IMR-90 (cell line): ENCODE measurements at regions not wholly inside any gene's neighbourhood (a gene's known extent, or its start where the extent isn't known, plus 50 kb on each side); places are given as distances from the start of the nearest gene placed in this dataset.

ENCODE experiments used
- ATAC-seq: fragments of 200-7000 bp; cut with Tn5 transposase; 2 replicates; pipeline ENCODE4 v1.9.1; 2020; ENCODE audit warnings: low read depth, mild to moderate bottlenecking, moderate library complexity
- BruUV-seq: library from RNA; stranded (reverse); fragments of 400-500 nt; replicated peaks from 2 replicates; lab custom pipeline; 2021; lab: Mats Ljungman, UMichigan
- CTCF ChIA-PET: fragments of 300-600 bp; formaldehyde crosslinking; extraction: SDS; loops from one replicate; lab custom pipeline; 2021; ENCODE audit warnings: antibody characterized with exemption; lab: Yijun Ruan, JAX
- POLR2A ChIA-PET: fragments of 300-600 bp; sonication (Branson Sonifier 250); formaldehyde crosslinking; loops from one replicate; lab custom pipeline; 2022; ENCODE audit warnings: antibody characterized with exemption; ENCODE audit not compliant: unreplicated experiment; lab: Charles Lee
- DNase-seq: peaks from one replicate; pipeline ENCODE4 v3.0.0; 2013
- H2AFZ ChIP-seq: replicated peaks from 2 replicates; pipeline ENCODE3; 2013; ENCODE audit warnings: low read length, mild to moderate bottlenecking; ENCODE audit not compliant: poor library complexity
- H2AK5ac ChIP-seq: 2 replicates; pipeline ENCODE4 v1.6.1; 2013; ENCODE audit warnings: low read depth, low read length, inconsistent platforms
- H2AK9ac ChIP-seq: replicated peaks from 2 replicates; pipeline ENCODE3; 2013; ENCODE audit warnings: mild to moderate bottlenecking, low read depth, low read length, moderate library complexity; ENCODE audit not compliant: poor library complexity
- H2BK120ac ChIP-seq: 2 replicates; pipeline ENCODE4 v1.6.1; 2013; ENCODE audit warnings: low read depth, low read length, inconsistent platforms
- H2BK15ac ChIP-seq: 3 replicates; pipeline ENCODE4 v1.6.1; 2013; ENCODE audit warnings: low read depth, low read length, inconsistent platforms
- H2BK20ac ChIP-seq: 2 replicates; pipeline ENCODE4 v1.6.1; 2013; ENCODE audit warnings: low read depth, mild to moderate bottlenecking, inconsistent platforms, low read length, moderate library complexity
- H2BK5ac ChIP-seq: 2 replicates; pipeline ENCODE4 v1.6.1; 2013; ENCODE audit warnings: mild to moderate bottlenecking, low read depth, low read length, inconsistent platforms; ENCODE audit not compliant: poor library complexity, severe bottlenecking
- H3K14ac ChIP-seq: replicated peaks from 2 replicates; pipeline ENCODE4 v1.6.1; 2013; ENCODE audit warnings: low read depth, low read length, inconsistent platforms
- H3K18ac ChIP-seq: 2 replicates; pipeline ENCODE4 v1.6.1; 2013; ENCODE audit warnings: low read depth, low read length, control low read depth
- H3K23ac ChIP-seq: 2 replicates; pipeline ENCODE4 v1.6.1; 2013; ENCODE audit warnings: low read depth, low read length, inconsistent platforms
- H3K27ac ChIP-seq: 2 replicates; pipeline ENCODE4 v1.5.1; 2013; ENCODE audit warnings: mild to moderate bottlenecking, control low read depth, low read length; ENCODE audit not compliant: insufficient read depth
- H3K27me3 ChIP-seq: 2 replicates; pipeline ENCODE4 v1.6.1; 2013; ENCODE audit warnings: low read length; ENCODE audit not compliant: control insufficient read depth, insufficient read depth
- H3K36me3 ChIP-seq: 2 replicates; pipeline ENCODE4 v1.6.1; 2013; ENCODE audit warnings: low read length, mixed read lengths; ENCODE audit not compliant: control insufficient read depth, insufficient read depth
- H3K4ac ChIP-seq: 2 replicates; pipeline ENCODE4 v1.6.1; 2013; ENCODE audit warnings: low read depth, low read length, inconsistent platforms
- H3K4me1 ChIP-seq: 2 replicates; pipeline ENCODE4 v1.6.1; 2013; ENCODE audit warnings: low read length, mixed read lengths; ENCODE audit not compliant: control insufficient read depth, insufficient read depth
- H3K4me2 ChIP-seq: 2 replicates; pipeline ENCODE4 v1.6.1; 2013; ENCODE audit warnings: low read depth, mild to moderate bottlenecking, control low read depth, low read length, moderate library complexity
- H3K4me3 ChIP-seq: 2 replicates; pipeline ENCODE4 v1.5.1; 2013; ENCODE audit warnings: low read depth, mild to moderate bottlenecking, control low read depth, low read length, moderate library complexity; ENCODE audit not compliant: insufficient read depth
- H3K56ac ChIP-seq: 2 replicates; pipeline ENCODE4 v1.6.1; 2013; ENCODE audit warnings: low read length, inconsistent platforms; ENCODE audit not compliant: insufficient read depth; ENCODE audit errors: extremely low read depth
- H3K79me1 ChIP-seq, 2 experiments: 2 replicates each; pipeline ENCODE4 v1.6.1; 2013; ENCODE audit warnings: low read length in 2 of 2, inconsistent platforms in 1 of 2, low read depth in 1 of 2
- H3K9ac ChIP-seq: 2 replicates; pipeline ENCODE4 v1.6.1; 2013; ENCODE audit warnings: low read depth, low read length, control low read depth
- H3K9me1 ChIP-seq: 2 replicates; pipeline ENCODE4 v1.6.1; 2013; ENCODE audit warnings: low read length, inconsistent platforms; ENCODE audit not compliant: insufficient read depth
- H3K9me3 ChIP-seq: 2 replicates; pipeline ENCODE4 v1.6.1; 2013; ENCODE audit warnings: low read length; ENCODE audit not compliant: control insufficient read depth, insufficient read depth
- H4K20me1 ChIP-seq: 2 replicates; pipeline ENCODE4 v1.6.1; 2013; ENCODE audit warnings: low read length, inconsistent platforms; ENCODE audit not compliant: insufficient read depth
- H4K5ac ChIP-seq: 2 replicates; pipeline ENCODE4 v1.6.1; 2013; ENCODE audit warnings: mild to moderate bottlenecking, low read depth, low read length, control low read depth
- H4K8ac ChIP-seq, 2 experiments: 2 replicates each; pipeline ENCODE4 v1.6.1; 2013; ENCODE audit warnings: low read depth in 2 of 2, low read length in 2 of 2, control low read depth in 1 of 2, inconsistent platforms in 1 of 2
- H4K91ac ChIP-seq: 2 replicates; pipeline ENCODE4 v1.6.1; 2013; ENCODE audit warnings: low read depth, low read length, inconsistent platforms; ENCODE audit not compliant: insufficient read depth
- BHLHE40 ChIP-seq: fragments of 150-350 bp; IDR thresholded peaks from 2 replicates; pipeline ENCODE4 v1.6.1; 2016; ENCODE audit warnings: mild to moderate bottlenecking, low read depth, low read length
- CEBPB ChIP-seq: IDR thresholded peaks from 2 replicates; pipeline ENCODE4 v1.6.1; 2012; ENCODE audit warnings: low read depth, low read length, improper control_type of control experiment
- CHD1 ChIP-seq: IDR thresholded peaks from 2 replicates; pipeline ENCODE4 v1.6.1; 2012; ENCODE audit warnings: low read depth, low read length, improper control_type of control experiment
- FOS ChIP-seq: fragments of 150-350 bp; IDR thresholded peaks from 2 replicates; pipeline ENCODE4 v1.6.1; 2016; ENCODE audit warnings: low read depth, low read length
- MAFK ChIP-seq: IDR thresholded peaks from 2 replicates; pipeline ENCODE4 v1.6.1; 2012; ENCODE audit warnings: low read depth, low read length, improper control_type of control experiment
- MAZ ChIP-seq: IDR thresholded peaks from 2 replicates; pipeline ENCODE4 v1.6.1; 2012; ENCODE audit warnings: low read depth, mild to moderate bottlenecking, low read length, improper control_type of control experiment, moderate library complexity, borderline replicate concordance
- MXI1 ChIP-seq: IDR thresholded peaks from 2 replicates; pipeline ENCODE4 v1.6.1; 2012; ENCODE audit warnings: low read depth, mild to moderate bottlenecking, low read length, moderate library complexity, borderline replicate concordance
- POLR2A ChIP-seq: IDR thresholded peaks from 2 replicates; pipeline ENCODE4 v1.6.1; 2012; ENCODE audit warnings: mild to moderate bottlenecking, low read depth, low read length
- RCOR1 ChIP-seq: IDR thresholded peaks from 2 replicates; pipeline ENCODE4 v1.6.1; 2012; ENCODE audit warnings: mild to moderate bottlenecking, low read length, improper control_type of control experiment; ENCODE audit not compliant: insufficient replicate concordance
- RFX5 ChIP-seq: IDR thresholded peaks from 2 replicates; pipeline ENCODE4 v1.8.0; 2012; ENCODE audit warnings: low read depth, mild to moderate bottlenecking, low read length, moderate library complexity
- SMC3 ChIP-seq: fragments of 150-350 bp; IDR thresholded peaks from 2 replicates; pipeline ENCODE4 v1.6.1; 2016; ENCODE audit warnings: low read depth, mild to moderate bottlenecking, antibody characterized with exemption, low read length, moderate library complexity
- WGBS, 2 experiments: methylation state at CpG; one replicate each; pipeline versions ENCODE4 v1.1.5 to v1.1.7; 2013; ENCODE audit warnings: missing lambda C conversion rate in 2 of 2; ENCODE audit not compliant: insufficient read length in 1 of 2; ENCODE audit errors: extremely low coverage in 2 of 2; 5-methylcytosine and 5-hydroxymethylcytosine counted together
- dilution Hi-C: fragments of 300-500 bp; cut with HindIII; formaldehyde crosslinking; loops from one replicate; pipeline ENCODE4 v1.14.3; 2018; ENCODE audit warnings: low sequenced_read_pairs; ENCODE audit not compliant: unreplicated experiment
- in situ Hi-C: fragments of 300-500 bp; cut with MboI; formaldehyde crosslinking; loops from 3 replicates; pipeline ENCODE4 v1.14.3; 2019; ENCODE audit warnings: low sequenced_read_pairs, inconsistent platforms, mixed read lengths
- intact Hi-C: fragments of 100-400 bp; cut with micrococcal nuclease; formaldehyde crosslinking; loops from 2 replicates; pipeline ENCODE4 v1.10.0; 2022
- TF ChIP-seq, protein P1 (sequence below): fragments of 150-350 bp; IDR thresholded peaks from 2 replicates; pipeline ENCODE4 v1.6.1; 2017; ENCODE audit warnings: mild to moderate bottlenecking, antibody characterized with exemption, low read length, low read depth
- TF ChIP-seq, protein P2 (sequence below): conservative IDR thresholded peaks from 2 replicates; pipeline ENCODE4 v1.5.1; 2012; ENCODE audit warnings: mild to moderate bottlenecking, low read depth, low read length, improper control_type of control experiment

DNA sequence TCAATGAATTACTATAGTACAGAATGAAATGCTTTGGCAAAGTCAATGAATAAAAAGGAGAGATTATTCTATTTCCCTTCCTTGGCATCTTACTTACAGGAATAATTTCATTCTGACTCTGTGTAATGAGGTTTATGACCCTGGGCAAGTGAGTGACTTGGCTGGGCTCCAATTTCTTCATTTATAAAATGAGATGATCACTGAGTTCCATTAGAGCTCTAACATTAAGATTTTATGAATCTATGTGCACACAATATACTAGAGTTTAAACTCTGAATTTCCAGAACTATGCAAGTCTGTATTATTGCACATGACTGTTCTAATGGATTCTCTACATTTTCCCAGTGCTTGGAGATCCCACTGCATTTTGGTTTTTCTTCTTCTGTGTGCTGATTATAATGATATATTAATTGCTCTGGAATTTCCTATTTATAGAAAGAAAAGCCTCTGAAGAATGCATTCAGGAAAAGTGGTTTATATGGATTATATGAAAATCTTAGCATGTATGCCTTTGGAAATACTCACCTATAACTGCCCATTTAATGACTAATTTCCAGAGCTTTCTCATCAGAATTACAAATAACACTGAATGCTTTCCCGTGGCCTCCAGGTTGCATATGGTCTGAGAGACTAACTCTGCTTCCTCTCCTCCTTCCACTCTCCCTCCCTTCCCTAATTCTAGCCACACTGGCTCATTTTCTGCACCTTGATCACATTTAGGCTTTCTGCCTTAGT lies 97.4 kb upstream of the CHRM3 start:
- WGBS, 2 experiments, result 0% methylated on average over 1 of the region's 1 CpG; no CpG with 5 or more reads in 1 of the 2 experiments
- H3K27me3 ChIP-seq, result no peaks in the 10 kb centered on the region
- no TSS peak for BruUV-seq
- ATAC-seq (no peak), DNase-seq (no peak)
- CTCF ChIA-PET, result no interaction called here
- H3K4ac ChIP-seq, result no peak overlapping the region
- H3K27ac ChIP-seq, result no peak overlapping the region
- H3K4me3 ChIP-seq, result no peak overlapping the region
- no peak overlapping the region for H3K14ac ChIP-seq
- no peak overlapping the region for H4K91ac ChIP-seq
- H2AK5ac ChIP-seq, result no peak overlapping the region
- H3K56ac ChIP-seq, result no peak overlapping the region
- H4K20me1 ChIP-seq, result no peaks in the 10 kb centered on the region
- H2BK5ac ChIP-seq, result no peak overlapping the region
- no peak overlapping the region for H3K23ac ChIP-seq
- no peaks in the 10 kb centered on the region for H3K79me1 ChIP-seq
- intact Hi-C loops, result no loop called here
- H3K9me3 ChIP-seq, result peaks cover 10% of the 10 kb centered on the region; the same call in 1 of the 2 replicates
- in situ Hi-C loops, result no loop called here
- H2BK15ac ChIP-seq, result no peak overlapping the region
- no peaks in the 10 kb centered on the region for H3K36me3 ChIP-seq
- H2AFZ ChIP-seq, result no peak overlapping the region
- dilution Hi-C loops, result no loop called here
- no peaks in the 10 kb centered on the region for H3K4me1 ChIP-seq
- H3K9ac ChIP-seq, result no peak overlapping the region
- TF ChIP-seq MAZ, result no peak
- no peak for TF ChIP-seq CEBPB
- TF ChIP-seq CHD1, result no peak
- no peak for TF ChIP-seq RFX5
- TF ChIP-seq RCOR1, result no peak
- no peak for TF ChIP-seq MXI1
- no peak for TF ChIP-seq POLR2A
- no peak for TF ChIP-seq SMC3
- TF ChIP-seq, protein P1, sequence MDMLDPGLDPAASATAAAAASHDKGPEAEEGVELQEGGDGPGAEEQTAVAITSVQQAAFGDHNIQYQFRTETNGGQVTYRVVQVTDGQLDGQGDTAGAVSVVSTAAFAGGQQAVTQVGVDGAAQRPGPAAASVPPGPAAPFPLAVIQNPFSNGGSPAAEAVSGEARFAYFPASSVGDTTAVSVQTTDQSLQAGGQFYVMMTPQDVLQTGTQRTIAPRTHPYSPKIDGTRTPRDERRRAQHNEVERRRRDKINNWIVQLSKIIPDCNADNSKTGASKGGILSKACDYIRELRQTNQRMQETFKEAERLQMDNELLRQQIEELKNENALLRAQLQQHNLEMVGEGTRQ, result no peak
- no peak for TF ChIP-seq BHLHE40
- TF ChIP-seq, protein P2, sequence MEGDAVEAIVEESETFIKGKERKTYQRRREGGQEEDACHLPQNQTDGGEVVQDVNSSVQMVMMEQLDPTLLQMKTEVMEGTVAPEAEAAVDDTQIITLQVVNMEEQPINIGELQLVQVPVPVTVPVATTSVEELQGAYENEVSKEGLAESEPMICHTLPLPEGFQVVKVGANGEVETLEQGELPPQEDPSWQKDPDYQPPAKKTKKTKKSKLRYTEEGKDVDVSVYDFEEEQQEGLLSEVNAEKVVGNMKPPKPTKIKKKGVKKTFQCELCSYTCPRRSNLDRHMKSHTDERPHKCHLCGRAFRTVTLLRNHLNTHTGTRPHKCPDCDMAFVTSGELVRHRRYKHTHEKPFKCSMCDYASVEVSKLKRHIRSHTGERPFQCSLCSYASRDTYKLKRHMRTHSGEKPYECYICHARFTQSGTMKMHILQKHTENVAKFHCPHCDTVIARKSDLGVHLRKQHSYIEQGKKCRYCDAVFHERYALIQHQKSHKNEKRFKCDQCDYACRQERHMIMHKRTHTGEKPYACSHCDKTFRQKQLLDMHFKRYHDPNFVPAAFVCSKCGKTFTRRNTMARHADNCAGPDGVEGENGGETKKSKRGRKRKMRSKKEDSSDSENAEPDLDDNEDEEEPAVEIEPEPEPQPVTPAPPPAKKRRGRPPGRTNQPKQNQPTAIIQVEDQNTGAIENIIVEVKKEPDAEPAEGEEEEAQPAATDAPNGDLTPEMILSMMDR, result no peak
- TF ChIP-seq FOS, result no peak
- no peak for TF ChIP-seq MAFK
- no peak overlapping the region for H3K4me2 ChIP-seq
- no peaks in the 10 kb centered on the region for H3K9me1 ChIP-seq
- H3K18ac ChIP-seq, result no peak overlapping the region
- no peak overlapping the region for H2AK9ac ChIP-seq
- POLR2A ChIA-PET, result no interaction called here
- no peak overlapping the region for H4K8ac ChIP-seq
- no peak overlapping the region for H4K5ac ChIP-seq
- H2BK120ac ChIP-seq, result no peak overlapping the region
- no peak overlapping the region for H2BK20ac ChIP-seq
